Thoracic aorta (tissue), 2 donors: ENCODE measurements at regions not wholly inside any gene's neighbourhood (a gene's known extent, or its start where the extent isn't known, plus 50 kb on each side); places are given as distances from the start of the nearest gene placed in this dataset.

ENCODE experiments used
- ATAC-seq: fragments of 150-250 bp; one replicate; pipeline ENCODE4 v1.8.0; 2017; ENCODE audit warnings: low read depth; ENCODE audit not compliant: insufficient number of reproducible peaks, low FRiP score
- DNase-seq: peaks from one replicate; pipeline ENCODE4 v3.0.0-alpha.2; 2020; ENCODE audit warnings: low spot score
- H3K27ac ChIP-seq, 2 donors: fragments of 200-600 bp; sonication (generic); 1 replicate in 1 of 2; 2 replicates in 1 of 2; pipeline ENCODE4 v1.5.1; 2016; ENCODE audit warnings: mild to moderate bottlenecking in 2 of 2, moderate library complexity in 2 of 2
- H3K27me3 ChIP-seq: fragments of 200-600 bp; sonication (generic); replicated peaks from 2 replicates; pipeline ENCODE4 v1.6.0; 2016; ENCODE audit warnings: mild to moderate bottlenecking; ENCODE audit not compliant: insufficient read depth
- H3K36me3 ChIP-seq: fragments of 200-600 bp; sonication (generic); one replicate; pipeline ENCODE4 v1.5.1; 2016
- H3K4me1 ChIP-seq, 2 donors: fragments of 200-600 bp; sonication (generic); 1 replicate in 1 of 2; 2 replicates in 1 of 2; pipeline versions ENCODE4 v1.5.1 to v1.6.0; 2016; ENCODE audit warnings: low read depth in 2 of 2, mild to moderate bottlenecking in 1 of 2; ENCODE audit not compliant: control insufficient read depth in 1 of 2
- H3K4me3 ChIP-seq: fragments of 200-600 bp; sonication (generic); 2 replicates; pipeline ENCODE4 v1.5.1; 2016; ENCODE audit warnings: mild to moderate bottlenecking
- H3K9me3 ChIP-seq: fragments of 200-600 bp; sonication (generic); 2 replicates; pipeline ENCODE4 v1.5.1; 2016
- TF ChIP-seq, protein P1 (sequence below): fragments of 200-600 bp; sonication (generic); IDR thresholded peaks from one replicate; pipeline ENCODE4 v1.5.1; 2019; ENCODE audit warnings: antibody characterized with exemption

DNA sequence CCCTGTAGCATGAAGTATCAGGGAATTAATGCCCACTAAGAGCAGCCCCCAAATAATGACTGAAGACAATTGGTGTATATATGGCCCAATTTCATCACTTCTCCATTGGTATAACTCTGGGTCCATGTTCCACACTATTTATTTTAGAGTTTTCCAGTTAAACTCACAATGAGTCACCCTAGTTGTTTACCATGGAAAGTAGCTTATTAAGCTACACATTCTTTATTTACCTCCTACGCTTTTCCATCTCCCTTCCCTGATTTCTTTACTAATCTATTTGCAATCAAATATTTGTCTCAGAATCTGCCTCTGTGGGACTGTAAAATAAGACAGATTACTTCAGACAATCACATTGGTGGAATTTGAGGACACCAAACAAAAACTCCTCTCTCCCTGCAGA, 655.6 kb downstream of the SORCS1 start:
- H3K4me1 ChIP-seq: no peaks in the 10 kb centered on the region
- no peak overlapping the region for H3K4me3 ChIP-seq
- DNase-seq (no peak), ATAC-seq (no peak)
- H3K27me3 ChIP-seq: no peaks in the 10 kb centered on the region
- no peaks in the 10 kb centered on the region for H3K9me3 ChIP-seq
- TF ChIP-seq, protein P1, sequence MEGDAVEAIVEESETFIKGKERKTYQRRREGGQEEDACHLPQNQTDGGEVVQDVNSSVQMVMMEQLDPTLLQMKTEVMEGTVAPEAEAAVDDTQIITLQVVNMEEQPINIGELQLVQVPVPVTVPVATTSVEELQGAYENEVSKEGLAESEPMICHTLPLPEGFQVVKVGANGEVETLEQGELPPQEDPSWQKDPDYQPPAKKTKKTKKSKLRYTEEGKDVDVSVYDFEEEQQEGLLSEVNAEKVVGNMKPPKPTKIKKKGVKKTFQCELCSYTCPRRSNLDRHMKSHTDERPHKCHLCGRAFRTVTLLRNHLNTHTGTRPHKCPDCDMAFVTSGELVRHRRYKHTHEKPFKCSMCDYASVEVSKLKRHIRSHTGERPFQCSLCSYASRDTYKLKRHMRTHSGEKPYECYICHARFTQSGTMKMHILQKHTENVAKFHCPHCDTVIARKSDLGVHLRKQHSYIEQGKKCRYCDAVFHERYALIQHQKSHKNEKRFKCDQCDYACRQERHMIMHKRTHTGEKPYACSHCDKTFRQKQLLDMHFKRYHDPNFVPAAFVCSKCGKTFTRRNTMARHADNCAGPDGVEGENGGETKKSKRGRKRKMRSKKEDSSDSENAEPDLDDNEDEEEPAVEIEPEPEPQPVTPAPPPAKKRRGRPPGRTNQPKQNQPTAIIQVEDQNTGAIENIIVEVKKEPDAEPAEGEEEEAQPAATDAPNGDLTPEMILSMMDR: no peak
- no peak overlapping the region for H3K27ac ChIP-seq
- no peaks in the 10 kb centered on the region for H3K36me3 ChIP-seq

DNA sequence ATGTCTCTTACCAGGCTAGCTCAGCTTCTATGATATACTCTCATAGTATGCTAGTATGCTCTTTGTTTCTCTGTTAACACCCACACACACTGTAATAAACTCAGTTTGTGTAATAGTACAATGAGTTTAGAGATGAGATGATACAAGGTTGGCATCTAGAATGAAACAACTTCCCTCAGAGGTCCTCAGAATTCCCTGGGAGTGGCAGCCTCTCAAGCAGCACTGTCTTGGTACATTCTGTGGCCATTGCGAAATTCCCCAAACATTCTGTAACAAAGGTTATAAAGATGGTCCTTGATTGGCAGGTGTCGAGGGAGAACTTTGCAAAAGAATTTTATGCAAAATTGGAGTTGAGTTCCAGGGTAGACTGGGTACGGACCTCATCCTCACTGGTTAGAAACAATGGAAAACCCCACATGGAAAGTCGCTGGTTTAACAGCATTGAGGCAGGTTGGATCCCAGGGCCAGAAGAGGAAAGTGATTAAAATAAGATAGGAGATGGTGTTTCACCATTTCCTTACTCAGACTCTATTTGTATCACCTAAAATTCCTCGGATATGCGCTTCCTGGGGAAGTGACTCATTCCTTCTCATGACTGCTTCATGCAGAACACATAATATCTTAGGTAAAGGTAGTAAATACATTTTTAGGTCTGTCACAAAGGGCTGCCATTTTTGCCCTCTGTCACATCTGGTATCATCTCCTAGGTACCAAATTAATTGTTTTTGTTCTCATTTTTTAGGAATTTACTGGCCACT, 657.8 kb downstream of the SORCS1 start:
- H3K4me3 ChIP-seq: no peak overlapping the region
- no peak overlapping the region for H3K27ac ChIP-seq

DNA sequence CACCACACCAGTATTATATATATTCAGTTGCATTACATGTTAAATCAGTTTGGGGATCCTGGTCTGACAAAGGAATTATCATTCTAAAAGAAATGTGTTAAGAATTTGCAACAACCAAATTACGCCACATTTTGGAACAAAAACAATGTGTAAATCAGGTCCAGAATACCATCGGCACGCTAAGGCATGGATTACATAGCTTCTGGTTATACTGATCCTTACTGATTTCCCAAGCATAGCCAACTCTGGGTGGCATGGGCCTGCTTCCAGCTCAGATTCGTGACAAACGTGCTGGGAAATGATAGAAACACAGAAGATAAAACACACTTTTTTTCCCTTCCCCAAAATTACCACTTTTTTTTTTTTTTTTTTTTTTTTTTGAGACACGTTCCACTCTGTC, 660.0 kb downstream of the SORCS1 start:
- ATAC-seq: no peak
- TF ChIP-seq, protein P1: no peak

More for the DNA sequence above, 657.8 kb downstream of the SORCS1 start:
- ATAC-seq (no peak), DNase-seq (no peak)
- TF ChIP-seq, protein P1: no peak
- H3K27me3 ChIP-seq: no peaks in the 10 kb centered on the region
- no peaks in the 10 kb centered on the region for H3K36me3 ChIP-seq
- H3K4me1 ChIP-seq: no peaks in the 10 kb centered on the region
- no peaks in the 10 kb centered on the region for H3K9me3 ChIP-seq

DNA sequence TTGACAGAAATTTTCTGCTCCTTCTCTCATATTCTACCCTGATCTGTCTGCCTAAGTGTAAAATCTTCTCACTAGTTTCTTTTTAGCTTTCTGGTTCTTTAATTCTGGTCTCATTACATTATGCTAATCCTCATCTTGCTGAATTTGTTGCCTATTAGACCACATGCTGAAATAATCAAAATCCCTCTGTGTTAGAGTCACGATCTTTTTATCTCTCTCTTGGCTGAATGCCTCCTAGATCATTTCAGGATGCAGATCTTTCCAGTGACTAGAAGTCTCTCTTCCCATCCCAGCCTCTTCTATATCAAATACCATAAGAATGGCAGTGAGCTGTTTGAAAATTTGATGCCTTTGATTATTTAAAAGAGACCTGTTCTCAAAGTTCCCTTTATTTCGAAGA, 661.9 kb downstream of the SORCS1 start:
- Histone ChIP-seq H3K36me3 (no peaks in the 10 kb centered on the region), H3K9me3 (no peaks in the 10 kb centered on the region), H3K4me1 (no peaks in the 10 kb centered on the region), H3K27ac (no peak overlapping the region), H3K27me3 (no peaks in the 10 kb centered on the region), H3K4me3 (no peak overlapping the region)
- DNase-seq: no peak
- ATAC-seq: no peak
- TF ChIP-seq, protein P1: no peak

More for the DNA sequence above, 660.0 kb downstream of the SORCS1 start:
- H3K4me1 ChIP-seq: no peaks in the 10 kb centered on the region
- H3K4me3 ChIP-seq: no peak overlapping the region
- no peaks in the 10 kb centered on the region for H3K9me3 ChIP-seq
- DNase-seq: no peak
- no peaks in the 10 kb centered on the region for H3K36me3 ChIP-seq
- H3K27ac ChIP-seq: no peak overlapping the region
- H3K27me3 ChIP-seq: no peaks in the 10 kb centered on the region

DNA sequence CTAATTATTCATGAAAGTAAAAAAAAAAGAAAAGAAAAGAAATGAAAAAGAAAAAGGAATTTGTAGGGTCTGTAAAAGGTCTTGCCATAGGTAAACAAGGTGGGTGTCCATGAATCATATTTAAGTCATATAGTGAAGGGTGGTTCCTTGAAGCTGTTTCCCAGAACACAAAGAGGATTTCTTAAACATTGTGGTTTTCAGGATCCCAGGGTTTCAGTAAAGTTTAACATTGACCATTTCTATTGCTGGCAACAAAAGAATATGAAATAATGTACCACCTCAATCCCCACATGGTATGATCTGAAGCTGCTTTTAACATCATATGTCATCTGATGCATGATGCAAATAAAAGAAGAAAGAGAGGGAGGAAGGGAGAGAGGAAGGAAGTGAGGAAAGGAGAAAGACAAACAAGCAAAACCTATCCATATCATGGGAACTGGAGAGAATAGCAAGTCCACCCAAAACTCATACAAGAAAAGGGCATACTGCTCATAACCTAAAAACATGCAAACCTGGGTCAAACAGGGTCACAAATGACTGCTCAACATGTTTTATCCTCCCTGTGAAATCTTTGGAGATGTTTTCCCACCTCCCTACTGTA, 663.5 kb downstream of the SORCS1 start:
- no peak overlapping the region for H3K4me3 ChIP-seq
- no peaks in the 10 kb centered on the region for H3K9me3 ChIP-seq
- no peaks in the 10 kb centered on the region for H3K27me3 ChIP-seq
- TF ChIP-seq, protein P1: no peak
- H3K4me1 ChIP-seq: no peaks in the 10 kb centered on the region
- ATAC-seq (no peak), DNase-seq (no peak)
- no peak overlapping the region for H3K27ac ChIP-seq
- H3K36me3 ChIP-seq: no peaks in the 10 kb centered on the region
